Stimulated activated CD8-positive, alpha-beta memory T cell treated with anti-CD3 and anti-CD28 coated beads, Interleukin-2, amount 100 ng/mL, for 48 hours (primary cell): ENCODE measurements at regions not wholly inside any gene's neighbourhood (a gene's known extent, or its start where the extent isn't known, plus 50 kb on each side); places are given as distances from the start of the nearest gene placed in this dataset.
"Not testable (repeated sequence)": the region's sequence is repeated elsewhere in the genome, so short reads cannot be mapped to it uniquely, and the experiment has no call there.

Experiments
- DNase-seq, 2 donors: peaks; one replicate each; pipeline ENCODE4 v3.0.0-alpha.2; 2020; ENCODE audit warnings: low read depth in 2 of 2

- DNase-seq, result no peak
Measured at GRCh38 chr10:5268743-5269142, 72.1 kb downstream of the AKR1C4 start.

- DNase-seq, result no peak
Measured at GRCh38 chr10:5269791-5270190, 73.2 kb downstream of the AKR1C4 start.

- DNase-seq, result no peak
Measured at GRCh38 chr10:5271526-5271925, 74.9 kb downstream of the AKR1C4 start.

GRCh38 chr10:5272065-5272803 lies 75.6 kb downstream of the AKR1C4 start:
- DNase-seq, result no peak

GRCh38 chr10:5274795-5275194 lies 78.2 kb downstream of the AKR1C4 start:
- no peak for DNase-seq

- DNase-seq, result no peak
Measured at GRCh38 chr10:5281356-5281755, 83.4 kb upstream of the UCN3 start.

GRCh38 chr10:5282137-5282536 lies 82.6 kb upstream of the UCN3 start:
- no peak for DNase-seq

GRCh38 chr10:5283305-5284158 lies 81.2 kb upstream of the UCN3 start:
- DNase-seq, result peak; percentile 8 to 36

- no peak for DNase-seq
Measured at GRCh38 chr10:5284311-5285057, 80.3 kb upstream of the UCN3 start.

- DNase-seq, result no peak
Measured at GRCh38 chr10:5285186-5285585, 79.6 kb upstream of the UCN3 start.

GRCh38 chr10:5288359-5288758 lies 76.4 kb upstream of the UCN3 start:
- DNase-seq, result no peak

- DNase-seq, result not testable (repeated sequence)
Measured at GRCh38 chr10:5289228-5289627, 75.5 kb upstream of the UCN3 start.

- peak in 1 of 2 donors; percentile 4 for DNase-seq
Measured at GRCh38 chr10:5291501-5292195, 73.1 kb upstream of the UCN3 start.

- no peak for DNase-seq
Measured at GRCh38 chr10:5292196-5292735, 72.5 kb upstream of the UCN3 start.

- DNase-seq, result not testable (repeated sequence)
Measured at GRCh38 chr10:5292970-5293369, 71.8 kb upstream of the UCN3 start.

GRCh38 chr10:5293691-5294550 lies 70.8 kb upstream of the UCN3 start:
- DNase-seq, result peak; percentile 34 to 72

- no peak for DNase-seq
Measured at GRCh38 chr10:5297466-5297865, 67.3 kb upstream of the UCN3 start.

GRCh38 chr10:5297996-5298395 lies 66.8 kb upstream of the UCN3 start:
- DNase-seq, result no peak

GRCh38 chr10:5299950-5300349 lies 64.8 kb upstream of the UCN3 start:
- DNase-seq, result no peak

- no peak for DNase-seq
Measured at GRCh38 chr10:5303504-5303903, 61.3 kb upstream of the UCN3 start.
